DND-41 (cell line): ENCODE measurements at regions not wholly inside any gene's neighbourhood (a gene's known extent, or its start where the extent isn't known, plus 50 kb on each side); places are given as distances from the start of the nearest gene placed in this dataset.

Source experiments
- EZH2 ChIP-seq: IDR thresholded peaks from 3 replicates; pipeline ENCODE4 v1.6.1; 2012; ENCODE audit warnings: borderline replicate concordance, low read depth, mild to moderate bottlenecking, moderate library complexity, low read length, inconsistent platforms; ENCODE audit not compliant: severe bottlenecking
- TF ChIP-seq, protein P1 (sequence below): IDR thresholded peaks from 2 replicates; pipeline ENCODE4 v1.5.1; 2012; ENCODE audit warnings: borderline replicate concordance, low read length, moderate library complexity, mild to moderate bottlenecking; ENCODE audit not compliant: poor library complexity, severe bottlenecking; ENCODE audit errors: extremely low read depth

DNA sequence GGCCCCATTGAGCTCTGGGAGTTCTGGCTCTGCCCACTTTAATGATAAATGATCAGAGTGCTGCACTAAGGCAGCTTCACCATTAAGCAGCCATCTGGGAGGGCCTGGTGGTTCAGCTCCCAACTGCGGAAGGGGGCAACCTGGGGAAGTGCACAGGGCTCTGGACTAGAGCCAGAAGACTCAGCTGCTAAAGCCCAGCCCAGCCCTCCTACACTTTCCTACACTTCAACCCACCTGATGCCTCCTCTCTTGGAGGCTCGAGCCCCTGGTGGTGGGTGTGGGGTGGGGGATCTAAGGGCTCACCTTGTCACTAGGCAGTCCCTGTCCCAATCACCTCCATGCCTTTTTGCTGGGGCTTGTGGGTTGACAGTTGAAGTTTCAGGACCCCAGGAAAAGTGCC lies 60.6 kb upstream of the ANTXRL start:
- TF ChIP-seq, protein P1, sequence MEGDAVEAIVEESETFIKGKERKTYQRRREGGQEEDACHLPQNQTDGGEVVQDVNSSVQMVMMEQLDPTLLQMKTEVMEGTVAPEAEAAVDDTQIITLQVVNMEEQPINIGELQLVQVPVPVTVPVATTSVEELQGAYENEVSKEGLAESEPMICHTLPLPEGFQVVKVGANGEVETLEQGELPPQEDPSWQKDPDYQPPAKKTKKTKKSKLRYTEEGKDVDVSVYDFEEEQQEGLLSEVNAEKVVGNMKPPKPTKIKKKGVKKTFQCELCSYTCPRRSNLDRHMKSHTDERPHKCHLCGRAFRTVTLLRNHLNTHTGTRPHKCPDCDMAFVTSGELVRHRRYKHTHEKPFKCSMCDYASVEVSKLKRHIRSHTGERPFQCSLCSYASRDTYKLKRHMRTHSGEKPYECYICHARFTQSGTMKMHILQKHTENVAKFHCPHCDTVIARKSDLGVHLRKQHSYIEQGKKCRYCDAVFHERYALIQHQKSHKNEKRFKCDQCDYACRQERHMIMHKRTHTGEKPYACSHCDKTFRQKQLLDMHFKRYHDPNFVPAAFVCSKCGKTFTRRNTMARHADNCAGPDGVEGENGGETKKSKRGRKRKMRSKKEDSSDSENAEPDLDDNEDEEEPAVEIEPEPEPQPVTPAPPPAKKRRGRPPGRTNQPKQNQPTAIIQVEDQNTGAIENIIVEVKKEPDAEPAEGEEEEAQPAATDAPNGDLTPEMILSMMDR: no peak
- no peak for TF ChIP-seq EZH2
